ENCODE measurements at regions not wholly inside any gene's neighbourhood (a gene's known extent, or its start where the extent isn't known, plus 50 kb on each side); places are given as distances from the start of the nearest gene placed in this dataset.
"Not testable (repeated sequence)": the region's sequence is repeated elsewhere in the genome, so short reads cannot be mapped to it uniquely, and the experiment has no call there.

GRCh38 chr6:28658475-28659249 is 133.0 kb downstream of the GPX5 start:
- DNase-seq (ENCODE audit: low read depth): no peak

GRCh38 chr6:28659250-28659566 is 133.5 kb downstream of the GPX5 start:
- DNase-seq (ENCODE audit: low read depth): no peak

- no peak for DNase-seq (ENCODE audit: low read depth)
These were observed 135.5 kb downstream of the GPX5 start for GRCh38 chr6:28661097-28661713.

DNA sequence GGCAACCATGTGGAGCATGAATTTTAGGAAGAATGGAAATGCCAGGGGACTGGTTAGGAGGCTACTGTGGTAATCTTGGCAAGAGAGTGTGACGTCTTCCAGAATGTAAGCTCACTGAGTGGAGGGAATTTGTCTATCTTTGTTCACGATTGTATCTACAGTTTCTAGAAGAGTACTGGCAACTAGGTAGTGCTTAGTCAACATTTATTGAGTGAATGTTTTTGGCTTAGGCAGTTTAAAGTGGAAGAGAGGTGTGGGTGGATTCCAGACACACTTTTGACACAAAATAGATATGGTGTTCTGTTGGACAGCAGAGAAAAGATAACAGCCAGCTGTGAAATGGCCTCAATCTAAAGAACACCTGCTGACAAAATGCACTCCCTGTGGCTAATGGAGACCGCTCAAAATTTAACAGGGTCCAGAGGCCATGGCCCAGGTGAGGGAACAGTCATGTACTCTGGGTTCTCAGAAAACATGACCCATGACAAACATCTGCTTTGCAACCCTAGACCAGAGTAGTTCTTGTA is 139.3 kb downstream of the GPX5 start:
- no peak for DNase-seq (ENCODE audit: low read depth)

DNA sequence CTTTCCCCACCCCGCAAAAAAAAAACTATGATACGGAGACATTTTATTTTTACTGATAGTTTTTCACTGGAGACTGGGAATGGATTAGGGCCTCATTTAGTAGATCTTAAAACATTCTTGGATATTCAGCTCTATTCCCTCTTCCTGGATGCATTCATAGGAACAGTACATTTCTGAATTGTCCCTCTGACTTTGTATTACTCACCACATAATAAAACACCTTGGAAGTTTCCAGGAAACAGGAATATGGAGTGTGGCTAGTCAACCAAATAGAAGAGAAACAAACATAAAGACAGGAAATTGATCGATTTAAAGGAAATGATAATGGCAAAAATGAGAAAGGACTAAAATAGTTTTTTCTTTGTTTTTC is 147.7 kb downstream of the GPX5 start:
- no peak for DNase-seq (ENCODE audit: low read depth)

- DNase-seq (ENCODE audit: low read depth): no peak
These were observed 148.3 kb downstream of the GPX5 start for GRCh38 chr6:28673787-28674671.

GRCh38 chr6:28675600-28675999 is 149.9 kb downstream of the GPX5 start:
- no peak for DNase-seq (ENCODE audit: low read depth)

GRCh38 chr6:28682542-28682941 is 156.9 kb downstream of the GPX5 start:
- no peak for DNase-seq (ENCODE audit: low read depth)

DNA sequence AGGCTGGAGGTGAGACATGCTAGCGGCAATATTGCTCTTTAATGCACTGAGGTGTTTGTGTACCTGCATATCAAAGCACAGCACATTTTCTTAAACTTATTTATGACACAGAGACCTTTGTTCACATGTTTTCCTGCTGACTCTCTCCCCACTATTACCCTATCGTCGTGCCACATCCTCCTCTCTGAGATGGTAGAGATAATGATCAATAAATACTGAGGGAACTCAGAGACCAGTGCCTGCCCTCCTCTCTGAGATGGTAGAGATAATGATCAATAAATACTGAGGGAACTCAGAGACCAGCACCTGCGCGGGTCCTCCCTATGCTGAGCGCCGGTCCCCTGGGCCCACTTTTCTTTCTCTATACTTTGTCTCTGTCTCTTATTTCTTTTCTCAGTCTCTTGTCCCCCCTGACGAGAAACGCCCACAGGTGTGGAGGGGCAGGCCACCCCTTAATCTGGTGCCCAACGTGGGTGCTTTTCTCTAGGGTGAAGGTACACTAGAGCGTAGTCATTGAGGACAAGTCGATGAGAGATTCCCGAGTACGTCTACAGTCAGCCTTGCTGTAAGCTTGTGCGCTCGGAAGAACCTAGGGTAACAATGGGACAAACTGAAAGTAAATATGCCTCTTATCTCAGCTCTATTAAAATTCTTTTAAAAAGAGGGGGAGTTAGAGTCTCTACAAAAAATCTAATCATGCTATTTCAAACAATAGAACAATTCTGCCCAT is 157.4 kb downstream of the GPX5 start:
- not testable (repeated sequence) for DNase-seq (ENCODE audit: low read depth)

DNA sequence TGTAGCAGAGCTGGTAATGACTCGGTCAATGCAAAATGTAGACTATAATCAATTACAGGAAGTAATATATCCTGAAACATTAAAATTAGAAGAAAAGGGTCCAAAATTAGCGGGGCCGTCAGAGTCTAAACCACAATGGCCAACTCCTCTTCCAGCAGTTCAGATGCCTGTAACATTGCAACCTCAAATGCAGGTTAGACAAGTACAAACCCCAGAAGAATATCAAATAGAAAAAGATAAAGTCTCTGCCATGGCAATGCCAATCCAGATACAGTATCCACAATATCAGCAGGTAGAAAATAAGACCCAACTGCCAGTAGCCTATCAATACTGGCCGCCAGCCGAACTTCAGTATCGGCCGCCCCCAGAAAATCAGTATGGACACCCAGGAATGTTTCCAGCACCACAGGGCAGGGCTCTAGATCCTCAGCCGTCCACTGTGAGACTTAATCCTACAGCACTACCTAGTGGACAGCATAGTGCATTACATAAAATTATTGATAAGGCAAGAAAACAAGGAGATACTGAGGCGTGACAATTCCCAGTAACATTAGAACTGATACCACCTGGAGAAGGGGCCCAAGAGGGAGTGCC is 158.4 kb downstream of the GPX5 start:
- no peak for DNase-seq (ENCODE audit: low read depth)

GRCh38 chr6:28685960-28686359 is 160.3 kb downstream of the GPX5 start:
- DNase-seq (ENCODE audit: low read depth): not testable (repeated sequence)

GRCh38 chr6:28686446-28687027 is 160.9 kb downstream of the GPX5 start:
- peak; percentile 5 for DNase-seq (ENCODE audit: low read depth)

- not testable (repeated sequence) for DNase-seq (ENCODE audit: low read depth)
These were observed 161.8 kb downstream of the GPX5 start for GRCh38 chr6:28687309-28687981.

GRCh38 chr6:28691991-28692390 is 166.3 kb downstream of the GPX5 start:
- not testable (repeated sequence) for DNase-seq (ENCODE audit: low read depth)

DNA sequence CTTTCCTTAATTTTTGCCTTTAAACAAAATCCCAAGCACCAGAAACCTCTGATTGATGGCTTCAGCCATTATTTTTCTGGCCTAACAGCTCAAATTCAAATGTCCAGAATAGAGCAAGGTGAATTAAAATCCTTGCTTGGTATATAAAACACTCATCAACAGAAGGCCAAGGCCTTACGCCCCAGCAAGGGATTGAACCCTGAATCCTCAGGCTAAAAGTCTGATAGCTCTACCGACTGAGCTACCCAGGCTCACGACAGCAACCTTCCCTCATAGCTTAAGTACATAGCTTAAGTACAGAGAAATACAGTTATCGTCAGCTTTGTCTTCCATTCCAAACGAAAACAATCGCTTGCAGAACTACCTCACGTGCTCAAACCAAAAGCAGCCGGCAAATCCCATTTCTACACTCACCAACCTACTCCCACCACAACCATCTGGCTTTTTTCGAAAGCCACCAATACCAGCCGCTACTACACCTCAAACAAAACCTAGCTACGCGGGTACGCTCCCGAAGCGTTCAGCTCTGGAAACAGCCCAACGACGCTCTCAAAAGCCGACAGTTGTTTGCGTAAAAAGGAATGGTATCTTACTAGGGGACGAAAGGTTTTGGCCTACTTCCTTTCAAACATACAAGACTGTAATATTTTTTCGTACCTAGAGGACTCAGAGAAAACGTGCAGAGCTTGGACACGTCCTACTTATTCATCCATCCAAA is 167.5 kb downstream of the GPX5 start:
- DNase-seq (ENCODE audit: low read depth): no peak

DNA sequence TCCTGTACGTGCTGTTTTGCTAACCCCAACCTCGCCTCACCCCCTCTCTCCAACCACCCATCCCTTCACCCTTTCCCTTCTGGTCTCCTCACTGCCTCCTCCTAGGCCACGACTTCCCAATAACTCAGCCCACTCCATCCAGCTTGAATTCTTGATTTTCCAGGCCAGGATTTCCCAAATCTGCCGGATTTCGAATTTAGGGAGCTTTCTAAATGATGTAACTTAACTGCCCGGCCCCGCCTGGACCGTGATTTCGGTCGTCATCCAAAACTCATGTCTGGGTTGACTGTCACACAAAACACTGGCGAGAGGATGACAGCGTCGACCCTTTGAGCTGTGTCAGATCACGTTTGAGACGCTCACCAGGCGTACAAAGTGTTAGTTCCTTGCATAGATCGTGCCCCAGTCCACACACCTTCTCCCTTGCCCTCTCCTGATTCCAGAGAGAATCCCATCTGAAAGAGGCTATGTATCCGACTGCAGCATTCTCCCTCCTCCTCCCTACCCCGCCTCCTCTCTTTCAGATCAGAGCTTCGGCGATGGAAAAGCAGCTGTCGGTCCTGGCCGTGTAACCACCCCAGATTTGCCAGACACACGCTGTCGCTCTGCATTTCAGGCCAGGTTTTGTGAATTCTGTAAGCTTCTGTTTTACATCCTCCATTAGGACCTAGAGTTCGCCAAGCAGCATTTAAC is 168.2 kb downstream of the GPX5 start:
- DNase-seq (ENCODE audit: low read depth): no peak

DNA sequence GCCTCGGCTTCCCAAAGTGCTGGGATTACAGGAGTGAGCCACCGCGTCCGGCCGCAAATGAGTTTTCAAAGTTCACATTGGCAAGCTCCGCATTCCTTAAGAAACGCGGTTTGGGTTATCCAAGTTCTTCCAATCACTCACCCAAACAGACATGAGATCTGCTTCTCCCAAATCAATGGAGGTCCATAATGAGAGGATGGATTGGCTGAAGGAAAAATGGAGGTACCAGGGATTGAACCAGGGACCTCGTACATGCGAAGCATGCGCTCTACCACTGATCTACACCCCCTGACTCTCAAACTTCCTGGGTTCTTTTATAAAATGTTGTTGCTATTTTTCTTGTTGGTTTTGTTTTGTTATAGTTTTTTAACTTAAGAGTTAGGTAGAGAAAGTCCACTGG is 170.0 kb downstream of the GPX5 start:
- DNase-seq (ENCODE audit: low read depth): no peak

DNA sequence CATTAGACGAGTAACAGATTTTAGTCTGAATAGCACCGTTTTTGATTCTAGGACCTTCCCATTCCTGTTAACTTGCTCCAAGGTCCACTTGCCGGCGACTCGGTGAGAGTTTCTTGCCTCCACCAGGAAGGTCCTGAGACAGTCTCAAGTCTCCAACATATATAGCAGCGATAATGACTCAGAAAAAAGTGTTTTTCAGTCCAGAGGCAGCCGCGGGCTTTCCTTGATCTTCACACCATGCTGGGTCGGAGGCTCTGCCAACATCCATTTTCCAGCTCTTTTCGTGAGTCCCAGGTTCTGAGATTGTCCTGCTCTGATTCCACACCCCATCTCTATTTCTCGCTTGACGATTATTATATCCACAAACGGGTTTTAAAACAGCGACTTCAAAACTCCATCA is 170.5 kb downstream of the GPX5 start:
- no peak for DNase-seq (ENCODE audit: low read depth)

DNA sequence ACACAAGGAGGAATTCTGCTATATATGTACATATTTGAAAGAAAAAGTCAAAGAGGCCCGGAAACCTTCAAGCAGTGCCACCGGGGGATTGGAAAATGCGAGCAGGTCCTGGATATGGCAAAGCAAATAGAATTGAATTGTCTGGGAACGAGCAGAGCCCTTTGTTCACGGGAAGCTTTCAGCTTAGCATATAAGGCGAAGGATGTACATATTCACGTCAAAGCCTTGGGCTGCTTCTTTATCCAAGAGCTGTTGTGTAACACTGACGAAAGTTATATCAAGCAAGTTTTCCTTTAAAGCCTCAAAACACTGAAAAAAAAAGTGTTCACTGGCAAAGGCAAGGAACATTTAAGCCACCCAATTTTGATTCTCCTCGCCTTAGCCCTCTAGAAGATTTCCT is 171.0 kb downstream of the GPX5 start:
- no peak for DNase-seq (ENCODE audit: low read depth)

Measured in activated T-helper 1 cell treated with Interleukin-2 at 50 U/mL for 16 hours (primary cell).